CD4-positive, alpha-beta T cell (primary cell): ENCODE measurements at regions not wholly inside any gene's neighbourhood (a gene's known extent, or its start where the extent isn't known, plus 50 kb on each side); places are given as distances from the start of the nearest gene placed in this dataset.

Source experiments
- ATAC-seq: fragments of 200-7000 bp; cut with Tn5 transposase; one replicate; pipeline ENCODE4 v1.10.0; 2022; ENCODE audit warnings: mild to moderate bottlenecking; ENCODE audit not compliant: poor library complexity
- CTCF ChIA-PET: fragments of 350-600 bp; sonication (Branson Sonifier 250); formaldehyde crosslinking; loops from one replicate; lab custom pipeline; 2021; ENCODE audit warnings: antibody characterized with exemption, inconsistent platforms; lab: Charles Lee
- POLR2A ChIA-PET: fragments of 350-600 bp; sonication (Branson Sonifier 250); formaldehyde crosslinking; loops from one replicate; lab custom pipeline; 2021; ENCODE audit warnings: antibody characterized with exemption, inconsistent platforms; lab: Charles Lee
- DNase-seq, 14 experiments: peaks; one replicate each; pipeline ENCODE4 v3.0.0-alpha.2; 2013 to 2020; ENCODE audit warnings: mixed read lengths in 2 of 14
- H3K27ac ChIP-seq, 2 donors: one replicate each; pipeline versions ENCODE4 v1.5.1 to v1.7.0; 2013; ENCODE audit warnings: low read length in 2 of 2, low read depth in 1 of 2, mild to moderate bottlenecking in 1 of 2
- H3K27me3 ChIP-seq, 2 experiments: 1 replicate in 1 of 2; 2 replicates in 1 of 2; pipeline versions ENCODE4 v1.6.1 to v1.7.0; 2013; ENCODE audit warnings: low read length in 2 of 2, control low read depth in 1 of 2, mild to moderate bottlenecking in 1 of 2, moderate library complexity in 1 of 2; ENCODE audit not compliant: insufficient read depth in 2 of 2, control insufficient read depth in 1 of 2
- H3K36me3 ChIP-seq: one replicate; pipeline ENCODE4 v1.6.1; 2013; ENCODE audit warnings: low read length, control low read depth; ENCODE audit not compliant: insufficient read depth
- H3K4me1 ChIP-seq: one replicate; pipeline ENCODE4 v1.6.1; 2013; ENCODE audit warnings: low read length, control low read depth; ENCODE audit not compliant: insufficient read depth
- H3K4me3 ChIP-seq: one replicate; pipeline ENCODE4 v1.5.1; 2013; ENCODE audit warnings: mild to moderate bottlenecking, low read length, moderate library complexity
- H3K9me3 ChIP-seq, 2 experiments: 1 replicate in 1 of 2; 2 replicates in 1 of 2; pipeline versions ENCODE4 v1.6.1 to v1.7.0; 2013; ENCODE audit warnings: low read length in 2 of 2, mild to moderate bottlenecking in 2 of 2, control low read depth in 1 of 2, moderate library complexity in 1 of 2; ENCODE audit not compliant: control insufficient read depth in 1 of 2, insufficient read depth in 1 of 2
- H3K27ac Mint-ChIP-seq: one replicate; pipeline ENCODE4 v1.8.0; 2020; ENCODE audit warnings: mixed read lengths
- H3K27me3 Mint-ChIP-seq: one replicate; pipeline ENCODE4 v1.8.0; 2021; ENCODE audit warnings: mixed read lengths
- H3K36me3 Mint-ChIP-seq: one replicate; pipeline ENCODE4 v1.8.0; 2021; ENCODE audit warnings: low read depth, mixed read lengths
- H3K4me1 Mint-ChIP-seq: one replicate; pipeline ENCODE4 v1.8.0; 2021; ENCODE audit warnings: low read depth, mixed read lengths
- H3K4me3 Mint-ChIP-seq: one replicate; pipeline ENCODE4 v1.8.0; 2020; ENCODE audit warnings: mild to moderate bottlenecking, mixed read lengths
- H3K9me3 Mint-ChIP-seq: one replicate; pipeline ENCODE4 v1.8.0; 2020; ENCODE audit warnings: mixed read lengths
- CTCF ChIP-seq: fragments of 200-600 bp; IDR thresholded peaks from one replicate; pipeline ENCODE4 v1.8.0; 2022; ENCODE audit warnings: antibody characterized with exemption, mild to moderate bottlenecking
- intact Hi-C, 2 experiments: fragments of 100-400 bp; cut with DNase I in 1 of 2; cut with micrococcal nuclease in 1 of 2; formaldehyde crosslinking; loops; one replicate each; pipeline versions ENCODE4 v1.15.1 to v1.9.0; 2023 to 2025; cut with DNase I, micrococcal nuclease

- H3K36me3 Mint-ChIP-seq, result no peaks in the 10 kb centered on the region
- no peak for ATAC-seq
These were observed 116.6 kb downstream of the CBLN4 start for GRCh38 chr20:55888685-55889084.

GRCh38 chr20:55882910-55883309 lies 122.4 kb downstream of the CBLN4 start:
- Histone ChIP-seq H3K9me3 (peaks cover 5 to 13% of the 10 kb centered on the region in 2 experiments), H3K4me1 (no peaks in the 10 kb centered on the region), H3K4me3 (no peak overlapping the region), H3K27me3 (no peaks in the 10 kb centered on the region), H3K27ac (no peak overlapping the region), H3K36me3 (no peaks in the 10 kb centered on the region)
- no peak for DNase-seq
- no peaks in the 10 kb centered on the region for H3K27me3 Mint-ChIP-seq
- H3K27ac Mint-ChIP-seq, result no peak overlapping the region
- ChIA-PET CTCF (no interaction called here), POLR2A (no interaction called here)
- peaks cover 10% of the 10 kb centered on the region for H3K9me3 Mint-ChIP-seq
- ATAC-seq, result no peak
- H3K4me1 Mint-ChIP-seq, result no peaks in the 10 kb centered on the region
- H3K4me3 Mint-ChIP-seq, result no peak overlapping the region
- no peaks in the 10 kb centered on the region for H3K36me3 Mint-ChIP-seq
- TF ChIP-seq CTCF, result no peak
- intact Hi-C loops, result no loop called here

More at GRCh38 chr20:55888685-55889084, 116.6 kb downstream of the CBLN4 start:
- H3K9me3 Mint-ChIP-seq, result peaks cover 18% of the 10 kb centered on the region
- ChIA-PET POLR2A (no interaction called here), CTCF (no interaction called here)
- no peak for DNase-seq
- no peaks in the 10 kb centered on the region for H3K27me3 Mint-ChIP-seq
- no peak overlapping the region for H3K4me3 ChIP-seq
- intact Hi-C loops, result no loop called here
- H3K4me1 ChIP-seq, result no peaks in the 10 kb centered on the region
- no peaks in the 10 kb centered on the region for H3K36me3 ChIP-seq
- no peak for TF ChIP-seq CTCF
- H3K4me3 Mint-ChIP-seq, result no peak overlapping the region
- H3K27ac ChIP-seq, result no peak overlapping the region
- H3K27me3 ChIP-seq, result no peaks in the 10 kb centered on the region
- no peak overlapping the region for H3K27ac Mint-ChIP-seq
- H3K9me3 ChIP-seq, result peaks cover 0 to 9% of the 10 kb centered on the region in 2 experiments
- H3K4me1 Mint-ChIP-seq, result no peaks in the 10 kb centered on the region

- Mint-ChIP-seq H3K27ac (no peak overlapping the region), H3K27me3 (no peaks in the 10 kb centered on the region), H3K4me1 (no peaks in the 10 kb centered on the region), H3K36me3 (no peaks in the 10 kb centered on the region), H3K9me3 (peaks cover 10% of the 10 kb centered on the region), H3K4me3 (no peak overlapping the region)
- intact Hi-C loops, result no loop called here
- ChIA-PET POLR2A (no interaction called here), CTCF (no interaction called here)
- Histone ChIP-seq H3K4me3 (no peak overlapping the region), H3K27ac (no peak overlapping the region), H3K27me3 (no peaks in the 10 kb centered on the region), H3K4me1 (no peaks in the 10 kb centered on the region), H3K36me3 (no peaks in the 10 kb centered on the region), H3K9me3 (peaks cover 5 to 13% of the 10 kb centered on the region in 2 experiments)
- no peak for TF ChIP-seq CTCF
- ATAC-seq (no peak), DNase-seq (no peak)
These were observed 123.0 kb downstream of the CBLN4 start for GRCh38 chr20:55882286-55882685.
